Stimulated activated CD4-positive, alpha-beta T cell treated with anti-CD3 and anti-CD28 coated beads, Interleukin-1b, Interleukin-23, amount 100 ng/mL, for 1 hour (primary cell): ENCODE measurements at regions not wholly inside any gene's neighbourhood (a gene's known extent, or its start where the extent isn't known, plus 50 kb on each side); places are given as distances from the start of the nearest gene placed in this dataset.

Experiments used
- DNase-seq, 2 donors: peaks; one replicate each; pipeline ENCODE4 v3.0.0-alpha.2; 2020; ENCODE audit warnings: low read depth in 2 of 2

DNA sequence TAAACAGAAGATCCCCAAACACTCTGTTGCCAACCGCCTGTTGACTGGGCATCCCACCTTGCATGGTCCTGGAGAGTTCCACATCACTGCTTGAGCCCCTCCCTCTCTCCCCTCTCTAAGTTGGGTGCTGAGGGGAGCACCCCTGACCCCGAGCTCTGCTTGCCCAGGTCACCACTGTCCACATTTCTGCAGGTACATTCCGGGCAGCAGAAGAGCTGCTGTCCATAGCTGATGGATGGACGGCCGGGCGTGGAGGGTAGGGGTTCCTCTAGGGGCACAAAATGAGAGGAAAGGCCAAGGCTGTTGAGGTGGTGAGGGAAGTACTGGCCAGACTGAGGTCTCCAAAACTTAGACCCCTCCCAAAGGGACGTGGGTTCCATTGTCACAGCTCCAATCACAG is 227.4 kb upstream of the PPP2R2D start:
- DNase-seq, result no peak

DNA sequence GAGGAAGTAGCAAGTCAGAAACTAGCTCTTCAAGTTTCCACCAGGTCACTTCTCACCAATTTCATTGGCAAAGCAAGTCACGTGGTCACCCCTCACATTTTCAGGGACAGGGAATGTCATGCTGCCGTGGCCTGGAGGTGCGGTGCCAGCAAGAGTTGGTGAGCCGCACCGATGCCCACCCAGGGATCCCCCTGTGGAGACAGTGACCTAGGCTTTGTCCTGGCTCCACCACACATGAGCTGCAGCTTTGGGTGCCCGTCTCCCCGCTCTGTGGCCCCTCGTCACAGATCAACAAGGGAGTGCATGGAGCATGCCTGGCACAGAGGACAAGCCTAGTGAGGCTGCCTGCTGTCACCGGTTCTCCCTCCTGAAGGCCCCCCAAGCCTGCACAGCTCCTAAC is 226.7 kb upstream of the PPP2R2D start:
- no peak for DNase-seq

DNA sequence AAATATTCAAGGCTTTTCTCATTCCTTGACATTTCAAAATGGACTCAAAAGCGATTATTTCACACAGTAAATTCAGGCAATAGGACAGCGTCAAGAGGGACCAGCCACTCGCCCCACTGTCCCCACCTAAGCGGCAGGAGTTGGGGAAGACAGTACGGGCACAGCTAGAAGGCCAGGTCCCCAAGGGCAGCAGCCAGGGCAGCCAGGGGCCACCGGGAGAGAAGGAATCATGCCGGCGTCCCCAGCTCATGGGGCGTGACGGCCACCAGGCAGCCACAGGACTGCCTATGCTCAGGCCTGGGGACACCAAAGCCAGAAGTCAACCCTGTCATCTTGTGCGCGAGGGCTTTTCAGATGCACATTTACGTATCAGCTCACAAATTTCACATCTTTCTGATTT is 225.7 kb upstream of the PPP2R2D start:
- no peak for DNase-seq

DNA sequence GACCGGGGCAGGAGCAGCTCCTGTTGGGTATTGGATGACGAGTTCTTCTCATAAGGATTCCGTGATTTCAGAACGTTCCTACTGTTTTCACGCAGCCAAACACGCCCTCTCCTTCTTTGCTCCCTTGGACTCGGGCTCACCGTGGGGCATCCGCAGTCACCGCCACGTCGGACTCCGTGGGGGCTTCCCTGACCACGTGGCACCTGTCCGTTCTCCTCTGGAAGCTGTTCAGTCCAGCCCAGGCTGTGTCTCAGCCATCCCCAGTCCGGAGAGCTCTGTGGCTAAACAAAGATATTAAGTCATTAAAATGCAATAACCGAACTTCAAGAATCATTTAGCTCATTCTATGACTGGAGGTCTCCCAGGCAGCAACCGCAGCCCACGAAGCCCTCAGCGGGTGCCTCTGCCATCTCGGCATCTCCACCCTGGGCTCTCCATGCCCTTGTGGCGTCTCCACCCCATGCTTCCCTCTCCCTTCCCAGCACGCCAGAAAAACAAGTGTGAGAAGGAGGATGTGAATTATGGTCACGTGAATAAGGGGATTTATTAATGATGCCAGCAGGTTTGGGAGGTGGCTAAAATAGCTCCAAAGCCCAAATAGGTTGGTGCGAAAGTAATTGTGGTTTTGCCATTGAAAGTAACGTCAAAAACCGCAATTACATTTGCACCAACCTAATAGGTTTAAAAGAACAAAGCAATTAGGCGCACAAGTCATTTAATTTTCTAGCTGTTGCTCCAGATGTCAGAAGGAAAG is 224.6 kb upstream of the PPP2R2D start:
- DNase-seq, result no peak

DNA sequence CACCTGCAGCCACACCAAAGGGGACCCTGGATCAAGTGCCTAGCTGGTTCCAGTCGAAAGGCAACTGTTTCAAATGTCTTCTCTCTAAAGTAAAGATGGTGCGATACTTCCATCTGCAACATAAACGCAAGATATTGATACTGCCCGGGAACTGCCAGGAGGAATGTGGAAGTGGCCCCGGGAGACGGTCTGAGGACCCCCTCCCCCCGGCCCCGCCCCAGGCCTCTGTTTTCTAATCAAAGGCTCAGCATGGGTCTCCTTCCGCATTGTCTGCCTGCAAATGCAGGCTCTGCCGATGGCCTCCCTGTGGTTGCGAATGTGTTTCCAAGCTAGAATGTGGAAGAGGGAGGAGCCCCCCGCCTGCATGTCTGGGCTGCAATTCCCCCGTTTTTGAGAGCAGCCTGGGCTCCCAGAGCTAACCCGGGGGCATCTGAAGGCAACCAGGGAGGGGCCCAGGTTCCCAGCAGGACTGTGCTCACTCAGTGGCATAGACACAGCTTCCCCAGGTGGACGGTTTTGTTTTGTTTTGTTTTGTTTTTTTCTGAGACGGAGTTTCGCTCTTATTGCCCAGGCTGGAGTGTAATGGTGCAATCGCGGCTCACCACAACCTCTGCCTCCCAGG is 223.9 kb upstream of the PPP2R2D start:
- DNase-seq, result no peak

DNA sequence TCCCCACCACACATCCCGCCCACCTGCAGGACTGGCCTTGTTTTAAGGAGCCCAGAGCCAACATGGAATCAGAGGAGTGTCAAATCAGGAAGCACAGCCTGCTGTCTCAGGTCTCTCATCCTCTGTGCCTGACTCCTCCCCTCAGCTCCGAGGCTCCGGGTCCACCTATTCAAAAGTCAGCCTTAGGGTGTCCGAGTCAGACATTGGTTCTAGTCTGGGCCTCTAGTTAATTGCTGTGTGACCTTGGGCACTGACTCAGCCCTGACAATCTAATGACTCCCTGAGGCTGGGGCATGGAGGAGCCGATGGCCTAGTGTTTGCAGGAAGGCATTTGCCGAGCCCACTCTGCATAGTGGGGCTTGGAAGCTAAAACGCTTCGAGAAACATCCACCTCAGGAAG is 223.1 kb upstream of the PPP2R2D start:
- no peak for DNase-seq

DNA sequence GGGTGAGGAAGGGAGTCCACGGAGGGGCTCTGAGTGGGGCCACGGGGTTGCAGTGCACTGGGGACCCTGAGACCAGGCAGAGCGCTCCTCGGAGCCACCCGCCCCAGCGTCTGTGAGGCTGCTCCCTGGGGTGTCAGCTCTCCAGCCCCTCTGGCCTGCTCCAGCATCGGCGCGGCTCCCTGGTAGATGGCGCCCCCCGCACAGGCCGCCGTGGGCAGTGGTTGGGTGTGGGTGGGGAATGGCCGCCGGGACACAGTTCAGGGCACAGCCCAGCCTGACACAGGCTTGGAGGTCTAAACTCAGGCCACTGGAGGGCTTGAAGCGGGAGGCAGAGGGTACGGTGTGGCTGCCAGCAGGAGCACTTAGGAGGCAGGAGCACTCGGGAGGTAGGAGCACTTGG is 222.6 kb upstream of the PPP2R2D start:
- no peak for DNase-seq

DNA sequence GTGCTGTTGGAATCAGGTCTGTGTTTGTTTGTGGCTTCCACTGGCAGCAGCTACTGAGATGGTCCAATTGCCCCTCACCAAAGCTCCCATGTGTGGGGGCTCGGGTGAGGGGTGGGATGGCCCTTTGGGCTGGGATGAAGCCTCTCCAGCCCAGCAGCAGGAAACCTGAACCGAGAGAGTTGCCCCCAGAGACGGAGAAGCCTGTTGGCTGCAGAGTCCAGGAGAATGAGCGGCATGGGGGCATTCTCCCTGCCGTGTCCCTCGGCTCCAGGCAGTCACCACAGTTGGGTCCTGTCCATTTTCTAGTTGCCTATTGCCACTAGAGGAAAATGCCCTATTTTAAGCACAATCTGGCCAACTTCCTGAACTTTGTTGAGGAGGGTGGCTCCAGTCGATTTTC is 222.2 kb upstream of the PPP2R2D start:
- DNase-seq, result no peak

DNA sequence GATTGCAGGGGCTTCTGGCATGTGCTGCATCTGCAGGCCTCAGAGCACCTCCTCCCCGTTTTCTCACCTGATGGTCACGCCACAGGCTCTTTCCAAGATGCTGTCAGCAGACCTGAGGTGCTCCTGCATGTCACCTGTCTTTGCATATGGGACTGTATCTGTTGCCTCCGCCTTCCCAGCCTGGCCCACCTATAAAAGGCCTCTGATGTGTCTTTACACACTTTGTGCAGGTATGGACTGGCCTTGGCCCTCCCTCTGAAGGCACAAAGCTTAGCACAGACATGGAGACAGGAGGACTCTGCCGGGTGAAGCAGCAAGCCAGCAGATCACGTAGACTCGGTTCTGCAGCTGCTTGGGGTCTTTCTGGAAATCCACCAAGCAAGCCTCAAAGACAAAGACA is 220.9 kb upstream of the PPP2R2D start:
- DNase-seq, result no peak

DNA sequence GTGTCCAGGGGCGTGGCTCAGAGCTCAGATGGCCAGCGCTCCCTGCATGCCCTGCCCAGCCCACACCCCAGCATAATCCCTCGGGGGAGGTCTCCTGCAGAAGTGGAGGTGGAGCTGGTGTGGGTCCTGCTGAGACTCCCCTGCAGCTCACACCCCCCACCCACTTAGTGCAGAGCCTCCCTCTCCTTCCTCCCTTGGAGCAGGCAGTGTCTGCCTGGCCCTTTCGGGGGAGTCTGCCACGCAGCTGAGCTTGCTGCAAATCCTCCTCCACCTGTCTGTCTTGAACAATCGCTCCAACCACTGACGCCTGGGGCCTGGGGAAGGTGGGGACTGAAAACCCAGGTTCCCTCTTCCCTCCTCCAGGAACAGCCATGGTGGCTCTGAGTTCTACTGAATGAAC is 219.7 kb upstream of the PPP2R2D start:
- DNase-seq, result no peak

DNA sequence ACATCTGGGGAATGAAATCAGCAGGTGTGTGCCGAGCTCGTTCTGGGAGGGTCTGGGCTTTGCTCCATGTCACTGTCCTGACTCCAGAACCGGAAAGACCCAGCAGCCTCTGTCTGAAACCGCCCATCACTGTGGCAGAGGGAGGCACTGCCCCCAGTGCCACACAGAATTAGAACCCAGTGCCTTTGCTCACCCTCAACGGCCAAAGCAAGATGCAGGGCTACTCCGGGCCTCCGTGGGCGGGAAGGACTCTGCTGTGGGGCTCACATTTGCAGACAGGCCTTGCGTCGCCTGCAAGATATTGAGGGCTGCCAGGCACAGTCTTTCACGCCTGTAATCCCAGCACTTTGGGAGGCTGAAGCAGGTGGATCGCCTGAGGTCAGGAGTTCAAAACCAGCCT is 219.2 kb upstream of the PPP2R2D start:
- no peak for DNase-seq

DNA sequence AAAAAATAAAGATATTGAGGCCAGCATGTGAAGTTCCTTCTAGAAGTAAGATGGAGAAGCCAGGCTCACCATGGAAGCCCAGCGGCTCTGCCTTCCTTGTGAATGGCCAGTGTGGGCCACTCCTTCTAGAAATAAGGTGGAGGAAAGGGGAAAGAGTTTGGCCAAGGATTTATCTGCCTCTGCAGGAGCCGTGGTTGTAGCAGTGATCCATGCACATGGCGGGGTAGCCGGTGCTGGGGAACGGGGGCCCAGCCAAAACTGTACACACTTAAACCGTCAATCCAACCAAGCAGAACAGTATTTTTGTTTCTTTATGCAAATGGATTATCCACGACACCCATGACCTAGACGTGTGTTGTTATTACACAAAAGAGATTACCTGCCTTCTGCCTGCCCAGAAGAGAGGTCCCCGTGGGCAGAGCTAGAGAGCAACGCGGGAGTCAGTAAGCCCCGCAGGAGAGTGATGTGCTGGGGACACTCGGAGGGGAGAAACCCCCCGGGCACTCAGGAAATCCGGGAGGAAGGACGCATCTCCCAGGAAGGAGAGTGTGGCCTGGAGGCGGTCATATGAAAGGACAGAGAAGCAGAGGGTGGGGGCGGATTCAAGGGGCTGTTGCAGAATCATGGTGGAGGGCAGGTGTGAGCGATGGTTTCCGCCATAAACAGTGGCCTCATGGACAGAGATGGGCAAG is 218.4 kb upstream of the PPP2R2D start:
- DNase-seq, result no peak

DNA sequence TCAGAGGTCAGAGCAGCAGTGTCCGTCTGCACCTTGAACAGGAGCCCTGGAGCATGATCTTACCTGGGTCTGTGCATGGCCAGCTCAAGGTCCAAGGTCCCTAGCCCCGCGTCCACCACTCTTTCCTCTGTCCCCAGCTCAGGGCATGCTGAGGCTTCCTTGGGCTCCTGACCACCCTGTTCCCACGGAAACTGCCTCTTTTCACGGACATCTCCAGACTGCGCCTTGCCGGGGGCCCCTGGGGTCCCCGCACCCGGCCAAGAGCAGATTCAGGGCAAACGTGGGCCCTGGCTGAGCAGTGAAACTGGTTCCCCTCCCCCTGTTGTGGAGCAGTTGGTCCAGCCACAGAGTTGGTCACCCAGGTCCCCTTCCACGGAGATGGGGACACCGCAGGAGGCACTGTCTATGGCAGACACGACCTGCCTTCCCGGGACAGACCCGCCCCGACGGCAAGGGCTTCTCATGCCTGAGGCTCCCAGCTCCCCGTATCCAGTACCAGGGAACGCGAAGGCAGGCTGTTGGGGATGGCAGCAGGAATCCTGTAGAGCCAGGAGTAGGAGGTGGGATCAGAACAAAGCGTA is 217.4 kb upstream of the PPP2R2D start:
- DNase-seq, result no peak

DNA sequence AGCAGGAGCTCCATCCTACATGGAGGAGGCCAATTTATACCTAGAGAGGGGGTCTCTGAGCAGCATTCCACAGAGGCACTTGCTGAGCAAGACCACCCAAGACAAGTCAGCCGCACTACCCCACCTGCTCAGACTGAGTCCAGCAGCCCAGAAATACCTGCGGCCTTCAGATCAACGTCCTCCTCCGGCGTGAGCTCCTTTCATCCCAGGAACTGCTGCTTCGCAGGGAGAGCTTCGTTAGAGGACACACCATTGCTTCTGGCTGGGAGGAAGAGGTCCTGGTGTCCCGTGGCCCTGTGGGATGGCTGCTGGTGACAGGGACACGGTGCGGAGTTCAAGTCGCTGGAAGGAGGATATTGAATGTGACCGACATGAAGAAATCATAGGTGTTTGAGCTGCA is 216.9 kb upstream of the PPP2R2D start:
- no peak for DNase-seq

DNA sequence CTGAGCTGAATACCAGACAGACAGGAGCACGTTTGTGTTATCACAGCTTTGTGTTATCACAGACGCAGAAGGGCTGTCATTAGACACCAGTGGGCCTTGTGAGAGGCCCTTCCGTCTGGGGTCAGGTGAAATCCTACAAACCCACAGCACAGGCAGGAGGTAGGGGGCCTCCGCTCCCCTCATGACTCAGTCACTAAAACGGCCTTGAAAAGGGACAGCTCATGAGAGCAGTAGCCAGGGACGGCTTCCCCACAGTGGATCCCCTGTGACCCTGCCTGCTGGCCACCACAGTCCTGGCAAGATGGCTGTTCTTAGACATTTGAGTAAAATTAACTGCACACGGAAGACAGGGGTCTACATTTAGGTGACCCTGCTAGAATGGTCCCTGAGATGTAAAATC is 215.8 kb upstream of the PPP2R2D start:
- DNase-seq, result no peak

DNA sequence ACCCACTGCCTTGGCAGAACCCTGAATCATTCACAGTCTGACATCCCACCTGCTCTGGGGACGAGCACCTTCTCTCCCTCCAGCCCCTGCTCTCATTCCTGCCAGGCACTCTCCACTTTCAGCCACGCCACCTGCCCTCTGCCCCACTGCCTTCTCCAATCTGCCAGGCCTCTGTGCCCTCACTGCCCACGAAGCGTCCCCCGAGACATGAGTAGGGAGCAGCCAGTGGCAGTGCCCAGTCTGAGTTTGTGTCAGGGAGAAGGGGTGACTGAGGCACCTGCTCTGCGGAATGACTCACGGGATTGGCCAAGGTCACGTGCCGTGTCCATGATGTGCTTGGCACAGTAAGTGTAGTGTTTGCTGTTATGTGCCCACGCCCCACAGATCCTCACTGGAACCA is 215.2 kb upstream of the PPP2R2D start:
- no peak for DNase-seq

DNA sequence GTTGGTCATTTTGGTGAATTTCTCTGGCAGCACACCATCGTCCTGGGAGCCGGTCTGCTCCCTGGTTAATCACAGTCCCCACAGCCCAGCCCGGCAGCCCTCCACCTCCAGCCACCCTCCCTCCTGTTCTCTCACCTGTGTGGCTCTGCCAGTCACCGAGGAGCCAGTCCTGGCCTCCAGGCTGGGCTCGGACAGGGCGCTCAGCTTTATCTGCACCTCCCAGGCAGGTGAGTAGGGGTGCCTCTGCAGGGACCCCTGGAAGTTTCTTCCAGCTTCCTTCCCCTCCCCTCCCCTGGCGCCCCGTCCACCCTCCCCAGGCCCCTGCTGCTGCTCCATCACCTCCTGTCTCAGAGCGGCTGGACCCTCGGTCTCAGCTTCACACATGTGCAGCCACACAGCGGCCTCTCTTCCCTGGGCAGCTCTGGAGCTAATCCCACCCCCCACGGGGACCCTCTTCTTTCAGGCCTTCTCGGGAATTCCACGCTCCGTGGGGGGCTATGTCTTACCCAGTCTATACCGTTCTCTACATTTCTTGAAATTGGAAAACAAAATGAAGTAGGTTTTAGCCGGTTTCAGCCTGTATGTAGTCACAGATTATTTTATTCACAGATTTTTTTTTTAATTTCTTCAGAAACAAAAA is 213.9 kb upstream of the PPP2R2D start:
- no peak for DNase-seq

DNA sequence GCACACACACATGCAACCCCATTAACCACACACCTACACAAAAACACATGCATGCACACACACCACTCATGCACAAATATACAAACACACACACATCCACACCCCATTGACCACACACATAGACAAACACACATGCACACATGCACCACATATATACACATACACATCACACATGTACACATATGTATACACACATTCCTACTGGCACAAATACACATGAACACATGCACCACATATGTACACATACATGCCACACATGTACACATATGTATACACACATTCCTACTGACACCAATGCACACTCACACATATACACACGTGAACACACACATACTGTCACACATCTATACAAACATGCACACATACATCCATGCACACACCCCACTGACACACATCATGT is 212.5 kb upstream of the PPP2R2D start:
- no peak for DNase-seq

DNA sequence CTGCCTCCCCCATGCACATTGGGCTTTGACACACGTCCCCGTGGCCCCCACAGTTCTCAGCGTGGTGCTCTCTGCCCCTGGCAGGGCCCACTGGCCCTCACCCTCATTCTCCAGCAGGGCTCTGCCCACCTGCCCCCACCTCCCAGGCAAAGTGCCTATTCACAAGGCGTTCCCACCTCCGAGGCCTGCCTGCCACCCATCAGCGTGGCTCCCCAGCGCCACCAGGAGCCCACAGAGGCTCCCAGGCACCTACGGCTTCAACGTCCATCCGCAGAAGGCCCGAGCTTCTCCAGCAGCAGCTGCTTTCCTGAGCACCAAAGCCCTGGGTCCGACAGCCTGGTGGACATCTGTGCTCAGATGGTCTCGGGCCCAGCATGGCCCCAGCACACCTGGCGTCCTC is 211.8 kb upstream of the PPP2R2D start:
- no peak for DNase-seq

DNA sequence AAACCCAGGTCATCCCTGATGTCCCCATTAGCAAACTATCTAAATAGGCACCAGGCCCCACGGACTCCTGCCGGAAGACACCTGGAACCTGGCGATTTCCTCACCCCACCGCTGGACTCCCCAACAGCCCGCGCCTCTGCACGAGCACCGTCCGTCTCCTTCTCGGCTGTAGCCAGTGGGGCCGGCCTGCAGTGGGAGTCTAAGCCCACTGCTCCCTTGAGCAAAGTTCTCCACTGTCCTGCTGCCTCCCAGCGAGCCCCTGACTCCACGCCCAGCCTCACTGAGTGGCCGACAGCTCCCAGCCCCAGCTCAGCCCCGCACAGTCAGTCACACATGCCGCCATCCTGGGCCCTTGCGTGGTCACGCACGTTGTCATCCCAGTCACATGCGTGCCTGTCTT is 211.3 kb upstream of the PPP2R2D start:
- DNase-seq, result no peak

DNA sequence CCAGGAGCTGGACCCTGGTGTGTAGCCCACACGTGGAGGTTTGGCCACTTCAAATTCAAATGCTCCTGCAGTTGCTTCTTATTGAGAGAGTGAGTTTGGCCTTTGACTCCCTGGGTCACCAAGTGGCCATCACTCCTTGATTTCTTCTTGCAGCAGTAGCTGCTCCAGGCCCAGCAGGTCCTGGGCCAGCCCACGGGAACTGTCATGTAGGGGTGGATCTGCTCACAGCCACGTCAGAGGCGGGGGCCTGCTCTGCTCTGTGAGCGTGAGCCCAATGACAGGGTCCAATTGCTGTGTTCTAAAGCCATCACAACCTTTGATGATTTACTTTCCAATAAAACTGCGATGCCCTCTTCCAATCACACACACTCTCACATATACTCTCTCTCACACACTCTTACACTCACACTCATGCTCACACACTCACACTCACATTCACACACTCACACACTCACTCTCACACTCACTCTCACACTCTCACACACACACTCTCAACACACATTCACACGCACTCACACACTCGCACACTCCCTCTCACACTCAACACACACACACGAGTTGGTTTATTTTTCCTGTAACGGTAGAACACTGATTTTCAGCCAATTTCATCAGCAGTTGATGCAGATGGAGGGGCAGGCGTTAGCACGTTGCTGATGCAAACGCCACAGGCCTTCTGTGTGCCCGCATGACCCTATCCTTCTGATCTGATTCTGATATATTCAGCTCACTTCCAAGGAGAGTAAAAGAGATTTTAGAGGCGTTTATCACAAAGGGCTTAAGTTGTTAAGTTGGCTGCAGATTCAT is 210.7 kb upstream of the PPP2R2D start:
- DNase-seq, result no peak

DNA sequence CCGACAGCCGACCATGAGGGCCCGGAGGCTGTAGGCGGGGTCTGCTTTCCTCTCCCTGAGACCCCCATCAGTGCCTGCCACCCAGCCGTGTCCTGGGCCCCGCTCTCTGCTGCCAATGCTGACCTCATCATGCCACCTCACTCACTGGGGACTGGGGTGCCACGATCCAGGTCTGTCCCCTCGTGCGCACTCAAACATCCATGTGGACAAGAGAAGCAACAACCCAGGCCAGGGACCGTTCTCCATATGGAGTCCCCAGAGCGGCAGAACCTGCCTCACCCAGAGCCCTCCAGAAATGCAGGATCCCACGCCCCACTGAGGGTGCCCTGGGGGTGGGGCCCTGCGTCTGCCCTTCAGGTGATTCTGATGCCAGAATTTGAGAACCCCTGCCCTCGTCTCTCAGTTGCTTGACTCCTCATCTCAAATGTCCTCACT is 210.0 kb upstream of the PPP2R2D start:
- no peak for DNase-seq
